ENCODE measurements at regions not wholly inside any gene's neighbourhood (a gene's known extent, or its start where the extent isn't known, plus 50 kb on each side); places are given as distances from the start of the nearest gene placed in this dataset.

- TF ChIP-seq, protein P1, sequence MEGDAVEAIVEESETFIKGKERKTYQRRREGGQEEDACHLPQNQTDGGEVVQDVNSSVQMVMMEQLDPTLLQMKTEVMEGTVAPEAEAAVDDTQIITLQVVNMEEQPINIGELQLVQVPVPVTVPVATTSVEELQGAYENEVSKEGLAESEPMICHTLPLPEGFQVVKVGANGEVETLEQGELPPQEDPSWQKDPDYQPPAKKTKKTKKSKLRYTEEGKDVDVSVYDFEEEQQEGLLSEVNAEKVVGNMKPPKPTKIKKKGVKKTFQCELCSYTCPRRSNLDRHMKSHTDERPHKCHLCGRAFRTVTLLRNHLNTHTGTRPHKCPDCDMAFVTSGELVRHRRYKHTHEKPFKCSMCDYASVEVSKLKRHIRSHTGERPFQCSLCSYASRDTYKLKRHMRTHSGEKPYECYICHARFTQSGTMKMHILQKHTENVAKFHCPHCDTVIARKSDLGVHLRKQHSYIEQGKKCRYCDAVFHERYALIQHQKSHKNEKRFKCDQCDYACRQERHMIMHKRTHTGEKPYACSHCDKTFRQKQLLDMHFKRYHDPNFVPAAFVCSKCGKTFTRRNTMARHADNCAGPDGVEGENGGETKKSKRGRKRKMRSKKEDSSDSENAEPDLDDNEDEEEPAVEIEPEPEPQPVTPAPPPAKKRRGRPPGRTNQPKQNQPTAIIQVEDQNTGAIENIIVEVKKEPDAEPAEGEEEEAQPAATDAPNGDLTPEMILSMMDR (IDR thresholded peaks at IDR 0.05; ENCODE audit: poor library complexity), result no peak
- TF ChIP-seq EZH2phosphoT487 (IDR thresholded peaks at IDR 0.05; ENCODE audit: low read depth, severe bottlenecking, unreplicated experiment) (no peak), EZH2 (IDR thresholded peaks at IDR 0.05; ENCODE audit: borderline replicate concordance) (no peak)
These were observed 526.9 kb downstream of the BCKDHB start for GRCh38 chr6:80633412-80633811.

GRCh38 chr6:80625405-80625804, 518.9 kb downstream of the BCKDHB start:
- DNase-seq (ENCODE audit: low spot score), result no peak
- Histone ChIP-seq H3K4me2 (no peak overlapping the region), H3K9me3 (ENCODE audit: low read depth) (peaks cover 7% of the 10 kb centered on the region), H2AFZ (no peak overlapping the region), H3K27me3 (no peaks in the 10 kb centered on the region), H3K27ac (no peak overlapping the region), H3K4me1 (ENCODE audit: insufficient read depth) (no peaks in the 10 kb centered on the region), H4K20me1 (ENCODE audit: insufficient read depth, poor library complexity, severe bottlenecking) (no peaks in the 10 kb centered on the region), H3K79me2 (no peaks in the 10 kb centered on the region), H3K36me3 (replicated peaks; ENCODE audit: insufficient read depth, low read depth) (no peaks in the 10 kb centered on the region), H3K4me3 (no peak overlapping the region), H3K9me2 (replicated peaks; ENCODE audit: insufficient read depth) (no peaks in the 10 kb centered on the region)
- no peak for TF ChIP-seq EZH2 (IDR thresholded peaks at IDR 0.05; ENCODE audit: borderline replicate concordance)
- TF ChIP-seq, protein P1 (IDR thresholded peaks at IDR 0.05; ENCODE audit: poor library complexity), result no peak
- no peak for TF ChIP-seq EZH2phosphoT487 (IDR thresholded peaks at IDR 0.05; ENCODE audit: low read depth, severe bottlenecking, unreplicated experiment)
- WGBS (ENCODE audit: low lambda C conversion rate, missing lambda C conversion rate), result 91% methylated on average over 1 of the region's 1 CpG

More at GRCh38 chr6:80633412-80633811, 526.9 kb downstream of the BCKDHB start:
- no peaks in the 10 kb centered on the region for H3K9me2 ChIP-seq (replicated peaks; ENCODE audit: insufficient read depth)
- no peaks in the 10 kb centered on the region for H4K20me1 ChIP-seq (ENCODE audit: insufficient read depth, poor library complexity, severe bottlenecking)
- no peak overlapping the region for H3K4me2 ChIP-seq
- no peaks in the 10 kb centered on the region for H3K9me3 ChIP-seq (ENCODE audit: low read depth)
- DNase-seq (ENCODE audit: low spot score), result no peak
- no peak overlapping the region for H3K27ac ChIP-seq
- H3K4me1 ChIP-seq (ENCODE audit: insufficient read depth), result no peaks in the 10 kb centered on the region
- H3K27me3 ChIP-seq, result no peaks in the 10 kb centered on the region
- no peak overlapping the region for H2AFZ ChIP-seq
- 41% methylated on average over 2 of the region's 2 CpGs for WGBS (ENCODE audit: low lambda C conversion rate, missing lambda C conversion rate)
- no peaks in the 10 kb centered on the region for H3K79me2 ChIP-seq
- no peak overlapping the region for H3K4me3 ChIP-seq
- no peaks in the 10 kb centered on the region for H3K36me3 ChIP-seq (replicated peaks; ENCODE audit: insufficient read depth, low read depth)

- Histone ChIP-seq H3K9me2 (replicated peaks; ENCODE audit: insufficient read depth) (no peaks in the 10 kb centered on the region), H3K4me2 (no peak overlapping the region), H3K27ac (no peak overlapping the region), H3K27me3 (no peaks in the 10 kb centered on the region), H2AFZ (no peak overlapping the region), H3K9me3 (ENCODE audit: low read depth) (peaks cover 7% of the 10 kb centered on the region), H3K79me2 (no peaks in the 10 kb centered on the region), H4K20me1 (ENCODE audit: insufficient read depth, poor library complexity, severe bottlenecking) (no peaks in the 10 kb centered on the region), H3K4me1 (ENCODE audit: insufficient read depth) (no peaks in the 10 kb centered on the region), H3K4me3 (no peak overlapping the region), H3K36me3 (replicated peaks; ENCODE audit: insufficient read depth, low read depth) (no peaks in the 10 kb centered on the region)
- no peak for DNase-seq (ENCODE audit: low spot score)
- TF ChIP-seq EZH2phosphoT487 (IDR thresholded peaks at IDR 0.05; ENCODE audit: low read depth, severe bottlenecking, unreplicated experiment) (no peak), EZH2 (IDR thresholded peaks at IDR 0.05; ENCODE audit: borderline replicate concordance) (no peak)
- TF ChIP-seq, protein P1 (IDR thresholded peaks at IDR 0.05; ENCODE audit: poor library complexity), result no peak
These were observed 516.8 kb downstream of the BCKDHB start for GRCh38 chr6:80623066-80623815.

Measured in hepatocyte (in vitro differentiated cells).